ENCODE measurements at regions not wholly inside any gene's neighbourhood (a gene's known extent, or its start where the extent isn't known, plus 50 kb on each side); places are given as distances from the start of the nearest gene placed in this dataset.

- no peak for TF ChIP-seq CTCF (conservative IDR thresholded peaks at IDR 0.05)
These were observed 362.2 kb upstream of the SLCO3A1 start for GRCh38 chr15:91491101-91491950.

GRCh38 chr15:91496754-91497691 lies 356.5 kb upstream of the SLCO3A1 start:
- H3K27ac ChIP-seq, result peak overlapping the region; percentile 7; the same call in 1 of the 2 replicates
- TF ChIP-seq CTCF (conservative IDR thresholded peaks at IDR 0.05), result no peak

More at GRCh38 chr15:91491101-91491950, 362.2 kb upstream of the SLCO3A1 start:
- no peak overlapping the region for H3K27ac ChIP-seq

GRCh38 chr15:91498046-91498748 lies 355.3 kb upstream of the SLCO3A1 start:
- no peak for TF ChIP-seq CTCF (conservative IDR thresholded peaks at IDR 0.05)
- no peak overlapping the region for H3K27ac ChIP-seq

GRCh38 chr15:91498749-91499062 lies 354.8 kb upstream of the SLCO3A1 start:
- H3K27ac ChIP-seq, result no peak overlapping the region
- TF ChIP-seq CTCF (conservative IDR thresholded peaks at IDR 0.05), result no peak

GRCh38 chr15:91499774-91500383 lies 353.6 kb upstream of the SLCO3A1 start:
- H3K27ac ChIP-seq, result no peak overlapping the region
- TF ChIP-seq CTCF (conservative IDR thresholded peaks at IDR 0.05), result no peak

GRCh38 chr15:91508633-91509032 lies 344.9 kb upstream of the SLCO3A1 start:
- no peak overlapping the region for H3K27ac ChIP-seq
- no peak for TF ChIP-seq CTCF (conservative IDR thresholded peaks at IDR 0.05)
